Esophagus (tissue), 2 donors: ENCODE measurements at regions not wholly inside any gene's neighbourhood (a gene's known extent, or its start where the extent isn't known, plus 50 kb on each side); places are given as distances from the start of the nearest gene placed in this dataset.
"Not testable (repeated sequence)": the region's sequence is repeated elsewhere in the genome, so short reads cannot be mapped to it uniquely, and the experiment has no call there.

Experiments used
- H3K27ac ChIP-seq, 2 donors: one replicate each; pipeline ENCODE4 v1.5.1; 2013; ENCODE audit warnings: low read depth in 2 of 2, mild to moderate bottlenecking in 2 of 2, inconsistent platforms in 1 of 2, low read length in 1 of 2, moderate library complexity in 1 of 2
- H3K27me3 ChIP-seq, 2 donors: one replicate each; pipeline ENCODE4 v1.6.1; 2013; ENCODE audit warnings: low read length in 2 of 2, control low read depth in 1 of 2, mild to moderate bottlenecking in 1 of 2; ENCODE audit not compliant: insufficient read depth in 2 of 2, control insufficient read depth in 1 of 2
- H3K36me3 ChIP-seq, 2 donors: one replicate each; pipeline ENCODE4 v1.6.1; 2013; ENCODE audit warnings: low read length in 1 of 2; ENCODE audit not compliant: control insufficient read depth in 2 of 2, insufficient read depth in 2 of 2
- H3K4me1 ChIP-seq, 2 donors: one replicate each; pipeline ENCODE4 v1.6.1; 2013; ENCODE audit warnings: low read length in 1 of 2; ENCODE audit not compliant: control insufficient read depth in 2 of 2, insufficient read depth in 2 of 2
- H3K4me3 ChIP-seq, 2 donors: one replicate each; pipeline ENCODE4 v1.5.1; 2013; ENCODE audit warnings: low read length in 2 of 2, mild to moderate bottlenecking in 2 of 2, low read depth in 1 of 2, moderate library complexity in 1 of 2
- H3K9me3 ChIP-seq, 2 donors: one replicate each; pipeline ENCODE4 v1.6.1; 2013; ENCODE audit warnings: mild to moderate bottlenecking in 2 of 2, low read depth in 1 of 2, low read length in 1 of 2, moderate library complexity in 1 of 2; ENCODE audit not compliant: control insufficient read depth in 2 of 2, insufficient read depth in 1 of 2
- WGBS, 2 donors: extraction: QIAGEN DNeasy Blood & Tissue Kit; methylation state at CpG; one replicate each; pipeline ENCODE4 v1.1.7; 2013; 5-methylcytosine and 5-hydroxymethylcytosine counted together
- donor health status: healthy with polysubstance abuse.
- donor health status: Bipolar disorder and iron deficiency.

GRCh38 chr5:121634946-121635345 lies 216.7 kb upstream of the FTMT start:
- H3K27ac ChIP-seq, result no peak overlapping the region
- no peaks in the 10 kb centered on the region for H3K36me3 ChIP-seq
- WGBS, 2 donors, result 52 to 54% methylated on average over 2 of the region's 2 CpGs
- no peak overlapping the region for H3K4me3 ChIP-seq
- H3K27me3 ChIP-seq, result no peaks in the 10 kb centered on the region
- H3K9me3 ChIP-seq, result no peaks in the 10 kb centered on the region
- no peaks in the 10 kb centered on the region for H3K4me1 ChIP-seq

- no peak overlapping the region for H3K4me3 ChIP-seq
- no peaks in the 10 kb centered on the region for H3K27me3 ChIP-seq
- no peak overlapping the region for H3K27ac ChIP-seq
- H3K9me3 ChIP-seq, result peaks cover 0 to 5% of the 10 kb centered on the region in 2 donors
- no peaks in the 10 kb centered on the region for H3K4me1 ChIP-seq
- WGBS, 2 donors, result 73 to 79% methylated on average over 2 of the region's 2 CpGs
- no peaks in the 10 kb centered on the region for H3K36me3 ChIP-seq
These were observed 213.6 kb upstream of the FTMT start for GRCh38 chr5:121638126-121638525.

- H3K4me3 ChIP-seq, result no peak overlapping the region
- H3K9me3 ChIP-seq, result peaks cover 0 to 5% of the 10 kb centered on the region in 2 donors
- no peak overlapping the region for H3K27ac ChIP-seq
- WGBS, 2 donors, result 67% methylated on average over 1 of the region's 1 CpG
- H3K4me1 ChIP-seq, result no peaks in the 10 kb centered on the region
- H3K27me3 ChIP-seq, result no peaks in the 10 kb centered on the region
- no peaks in the 10 kb centered on the region for H3K36me3 ChIP-seq
These were observed 211.4 kb upstream of the FTMT start for GRCh38 chr5:121640298-121640697.

GRCh38 chr5:121658221-121658620 lies 193.5 kb upstream of the FTMT start:
- no peaks in the 10 kb centered on the region for H3K4me1 ChIP-seq
- H3K27ac ChIP-seq, result no peak overlapping the region
- no peaks in the 10 kb centered on the region for H3K36me3 ChIP-seq
- H3K27me3 ChIP-seq, result no peaks in the 10 kb centered on the region
- H3K4me3 ChIP-seq, result no peak overlapping the region
- H3K9me3 ChIP-seq, result peaks cover 0 to 6% of the 10 kb centered on the region in 2 donors

- 77 to 83% methylated on average over 6 of the region's 6 CpGs for WGBS, 2 donors
These were observed 191.5 kb upstream of the FTMT start for GRCh38 chr5:121660142-121660541.

GRCh38 chr5:121665542-121665941 lies 186.1 kb upstream of the FTMT start:
- H3K36me3 ChIP-seq, H3K4me3 ChIP-seq, H3K9me3 ChIP-seq, H3K27ac ChIP-seq, H3K27me3 ChIP-seq, H3K4me1 ChIP-seq: not testable (repeated sequence)
- WGBS, 2 donors, result 92 to 93% methylated on average over 4 of the region's 4 CpGs

More at GRCh38 chr5:121660142-121660541, 191.5 kb upstream of the FTMT start:
- no peaks in the 10 kb centered on the region for H3K27me3 ChIP-seq
- no peak overlapping the region for H3K4me3 ChIP-seq
- H3K9me3 ChIP-seq, result peaks cover 0 to 6% of the 10 kb centered on the region in 2 donors
- H3K27ac ChIP-seq, result no peak overlapping the region
- H3K36me3 ChIP-seq, result no peaks in the 10 kb centered on the region
- H3K4me1 ChIP-seq, result no peaks in the 10 kb centered on the region

- H3K27ac ChIP-seq, result no peak overlapping the region
- WGBS, 2 donors, result 52 to 63% methylated on average over 3 of the region's 3 CpGs
- H3K27me3 ChIP-seq, result no peaks in the 10 kb centered on the region
- H3K4me1 ChIP-seq, result no peaks in the 10 kb centered on the region
- no peak overlapping the region for H3K4me3 ChIP-seq
- no peaks in the 10 kb centered on the region for H3K36me3 ChIP-seq
- no peaks in the 10 kb centered on the region for H3K9me3 ChIP-seq
These were observed 184.4 kb upstream of the FTMT start for GRCh38 chr5:121667292-121667691.

GRCh38 chr5:121668635-121669034 lies 183.0 kb upstream of the FTMT start:
- no peaks in the 10 kb centered on the region for H3K4me1 ChIP-seq
- no peak overlapping the region for H3K27ac ChIP-seq
- WGBS, 2 donors, result 64 to 82% methylated on average over 1 of the region's 1 CpG
- no peaks in the 10 kb centered on the region for H3K9me3 ChIP-seq
- H3K27me3 ChIP-seq, result no peaks in the 10 kb centered on the region
- H3K36me3 ChIP-seq, result no peaks in the 10 kb centered on the region
- H3K4me3 ChIP-seq, result no peak overlapping the region

GRCh38 chr5:121671624-121672023 lies 180.1 kb upstream of the FTMT start:
- H3K27ac ChIP-seq, result no peak overlapping the region
- 75 to 80% methylated on average over 2 of the region's 2 CpGs for WGBS, 2 donors
- H3K9me3 ChIP-seq, result no peaks in the 10 kb centered on the region
- no peak overlapping the region for H3K4me3 ChIP-seq
- no peaks in the 10 kb centered on the region for H3K4me1 ChIP-seq
- no peaks in the 10 kb centered on the region for H3K27me3 ChIP-seq
- no peaks in the 10 kb centered on the region for H3K36me3 ChIP-seq

GRCh38 chr5:121675924-121676323 lies 175.8 kb upstream of the FTMT start:
- H3K4me3 ChIP-seq, result no peak overlapping the region
- H3K9me3 ChIP-seq, result no peaks in the 10 kb centered on the region
- 65 to 72% methylated on average over 2 of the region's 2 CpGs for WGBS, 2 donors
- no peaks in the 10 kb centered on the region for H3K27me3 ChIP-seq
- no peaks in the 10 kb centered on the region for H3K36me3 ChIP-seq
- no peaks in the 10 kb centered on the region for H3K4me1 ChIP-seq
- no peak overlapping the region for H3K27ac ChIP-seq
